Astrocyte (in vitro differentiated cells and primary cell): ENCODE measurements at regions not wholly inside any gene's neighbourhood (a gene's known extent, or its start where the extent isn't known, plus 50 kb on each side); places are given as distances from the start of the nearest gene placed in this dataset.

Experiments used
- DNase-seq: peaks from one replicate; pipeline ENCODE4 v3.0.0-alpha.2; 2010; ENCODE audit warnings: low read depth
- FAIRE-seq: peaks from 2 replicates; lab custom pipeline; 2011; peaks lifted over from hg19 to GRCh38; lab: Jason Lieb, UNC
- H2AFZ ChIP-seq: 2 replicates; pipeline ENCODE4 v1.6.0; 2012; ENCODE audit warnings: low read depth, low read length, inconsistent platforms
- H3K27ac ChIP-seq: 2 replicates; pipeline ENCODE4 v1.5.1; 2011; ENCODE audit warnings: low read depth, low read length, inconsistent platforms
- H3K27me3 ChIP-seq: 2 replicates; pipeline ENCODE4 v1.6.0; 2011; ENCODE audit warnings: low read length, inconsistent platforms; ENCODE audit not compliant: insufficient read depth
- H3K36me3 ChIP-seq: 2 replicates; pipeline ENCODE4 v1.5.1; 2011; ENCODE audit warnings: low read length, inconsistent platforms; ENCODE audit not compliant: insufficient read depth
- H3K4me1 ChIP-seq: 2 replicates; pipeline ENCODE4 v1.5.1; 2011; ENCODE audit warnings: low read length, inconsistent platforms; ENCODE audit not compliant: insufficient read depth
- H3K4me2 ChIP-seq: 2 replicates; pipeline ENCODE4 v1.6.0; 2012; ENCODE audit warnings: low read length, inconsistent platforms
- H3K4me3 ChIP-seq: 2 replicates; pipeline ENCODE4 v1.5.1; 2011; ENCODE audit warnings: low read depth, mild to moderate bottlenecking, low read length, inconsistent platforms; ENCODE audit not compliant: insufficient read depth
- H3K79me2 ChIP-seq: 2 replicates; pipeline ENCODE4 v1.6.0; 2012; ENCODE audit warnings: mild to moderate bottlenecking, low read length, inconsistent platforms; ENCODE audit not compliant: insufficient read depth
- H3K9ac ChIP-seq: 2 replicates; pipeline ENCODE4 v1.6.0; 2012; ENCODE audit warnings: mild to moderate bottlenecking, low read length, inconsistent platforms
- H3K9me3 ChIP-seq: 2 replicates; pipeline ENCODE4 v1.5.1; 2012; ENCODE audit warnings: low read depth, mild to moderate bottlenecking, low read length, inconsistent platforms; ENCODE audit not compliant: insufficient read depth
- H4K20me1 ChIP-seq: 2 replicates; pipeline ENCODE4 v1.6.0; 2012; ENCODE audit warnings: low read length, inconsistent platforms; ENCODE audit not compliant: insufficient read depth
- H3K27ac Mint-ChIP-seq: one replicate; pipeline ENCODE4 v1.8.0; 2021; ENCODE audit warnings: mild to moderate bottlenecking, mixed read lengths; ENCODE audit not compliant: unreplicated experiment
- H3K27me3 Mint-ChIP-seq: one replicate; pipeline ENCODE4 v1.8.0; 2021; ENCODE audit warnings: low read depth, mixed read lengths; ENCODE audit not compliant: unreplicated experiment
- H3K36me3 Mint-ChIP-seq: one replicate; pipeline ENCODE4 v1.8.0; 2021; ENCODE audit warnings: low read depth, mixed read lengths; ENCODE audit not compliant: unreplicated experiment
- H3K4me1 Mint-ChIP-seq: one replicate; pipeline ENCODE4 v1.8.0; 2021; ENCODE audit warnings: low read depth, mixed read lengths; ENCODE audit not compliant: unreplicated experiment
- H3K4me3 Mint-ChIP-seq: one replicate; pipeline ENCODE4 v1.8.0; 2021; ENCODE audit warnings: mild to moderate bottlenecking, moderate library complexity, mixed read lengths; ENCODE audit not compliant: unreplicated experiment
- H3K9me3 Mint-ChIP-seq: one replicate; pipeline ENCODE4 v1.8.0; 2021; ENCODE audit warnings: mild to moderate bottlenecking, mixed read lengths; ENCODE audit not compliant: unreplicated experiment
- CTCF ChIP-seq: IDR thresholded peaks from 2 replicates; pipeline ENCODE4 v1.5.1; 2011; ENCODE audit warnings: low read depth, mild to moderate bottlenecking, inconsistent platforms, low read length, moderate library complexity; ENCODE audit not compliant: insufficient read depth
- EZH2 ChIP-seq: IDR thresholded peaks from 2 replicates; pipeline ENCODE4 v1.6.1; 2012; ENCODE audit warnings: mild to moderate bottlenecking, low read length, inconsistent platforms; ENCODE audit not compliant: insufficient read depth

DNA sequence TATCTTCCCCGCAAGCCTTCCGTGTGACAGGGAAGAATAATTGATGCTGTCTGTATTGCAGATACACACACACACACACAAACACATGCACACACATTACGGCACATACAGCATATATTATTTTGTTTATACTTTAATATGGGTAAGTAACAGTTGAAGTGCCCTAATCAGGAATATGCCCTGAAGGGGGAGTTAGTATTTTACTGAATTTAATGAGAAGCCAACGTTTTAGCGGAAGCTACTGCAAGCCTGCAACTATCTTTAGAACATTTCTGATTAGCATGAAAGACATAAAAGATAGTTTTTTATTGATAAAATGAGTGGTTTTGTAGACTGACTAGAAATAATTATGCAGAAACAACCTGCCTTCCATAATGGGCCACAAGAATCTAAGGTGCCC, 296.6 kb upstream of the SLCO3A1 start:
- Histone ChIP-seq H3K27me3 (no peaks in the 10 kb centered on the region), H3K9ac (no peak overlapping the region), H4K20me1 (no peaks in the 10 kb centered on the region), H3K4me1 (peaks cover 9% of the 10 kb centered on the region), H2AFZ (no peak overlapping the region), H3K79me2 (no peaks in the 10 kb centered on the region), H3K27ac (no peak overlapping the region), H3K4me2 (no peak overlapping the region), H3K4me3 (no peak overlapping the region), H3K9me3 (no peaks in the 10 kb centered on the region), H3K36me3 (no peaks in the 10 kb centered on the region)
- no peak overlapping the region for H3K4me3 Mint-ChIP-seq
- no peak overlapping the region for H3K27ac Mint-ChIP-seq
- peaks cover 15% of the 10 kb centered on the region for H3K4me1 Mint-ChIP-seq
- H3K9me3 Mint-ChIP-seq = no peaks in the 10 kb centered on the region
- H3K36me3 Mint-ChIP-seq = no peaks in the 10 kb centered on the region
- no peak for FAIRE-seq
- no peak for TF ChIP-seq CTCF
- TF ChIP-seq EZH2 = no peak
- H3K27me3 Mint-ChIP-seq = peaks cover 3% of the 10 kb centered on the region
- DNase-seq = no peak

DNA sequence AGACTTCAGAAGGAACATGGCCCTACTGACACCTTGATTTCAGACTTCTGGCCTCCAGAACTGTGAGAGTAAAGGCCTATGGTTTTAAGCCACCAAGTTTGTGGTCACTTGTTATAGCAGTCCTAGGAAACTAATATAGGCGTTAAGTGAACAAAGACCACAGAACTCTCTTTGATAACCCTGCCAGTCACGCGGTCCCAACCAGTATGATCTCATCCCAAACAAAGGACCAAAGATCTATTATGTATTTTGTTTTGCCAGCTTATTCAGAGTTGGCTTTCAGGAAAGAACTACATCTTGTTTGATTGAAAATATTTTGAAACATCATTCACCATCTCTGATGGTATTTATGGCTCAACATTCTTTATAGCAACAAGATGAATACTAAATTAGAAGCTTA, 294.4 kb upstream of the SLCO3A1 start:
- no peak overlapping the region for H3K4me3 Mint-ChIP-seq
- H3K27me3 Mint-ChIP-seq = no peaks in the 10 kb centered on the region
- no peak for TF ChIP-seq EZH2
- no peaks in the 10 kb centered on the region for H3K27me3 ChIP-seq
- H3K9me3 ChIP-seq = no peaks in the 10 kb centered on the region
- no peaks in the 10 kb centered on the region for H3K36me3 ChIP-seq
- no peak overlapping the region for H3K27ac Mint-ChIP-seq
- peaks cover 14% of the 10 kb centered on the region for H3K4me1 Mint-ChIP-seq
- H3K27ac ChIP-seq = no peak overlapping the region
- no peak for DNase-seq
- peaks cover 15% of the 10 kb centered on the region for H3K4me1 ChIP-seq
- no peaks in the 10 kb centered on the region for H3K79me2 ChIP-seq
- H2AFZ ChIP-seq = no peak overlapping the region
- H4K20me1 ChIP-seq = no peaks in the 10 kb centered on the region
- FAIRE-seq = no peak
- no peak overlapping the region for H3K4me2 ChIP-seq
- no peaks in the 10 kb centered on the region for H3K36me3 Mint-ChIP-seq
- no peaks in the 10 kb centered on the region for H3K9me3 Mint-ChIP-seq
- no peak overlapping the region for H3K9ac ChIP-seq
- H3K4me3 ChIP-seq = no peak overlapping the region

GRCh38 chr15:91561371-91562100, 292.0 kb upstream of the SLCO3A1 start:
- Histone ChIP-seq H3K4me3 (peak overlapping the region; percentile 38), H3K27me3 (no peaks in the 10 kb centered on the region), H3K79me2 (no peaks in the 10 kb centered on the region), H3K27ac (peak overlapping the region; percentile 91), H2AFZ (peak overlapping the region; percentile 62), H3K36me3 (no peaks in the 10 kb centered on the region), H3K9me3 (no peaks in the 10 kb centered on the region), H3K4me2 (peak overlapping the region; percentile 79), H3K9ac (peak overlapping the region; percentile 78), H3K4me1 (peaks cover 15% of the 10 kb centered on the region), H4K20me1 (no peaks in the 10 kb centered on the region)
- no peaks in the 10 kb centered on the region for H3K36me3 Mint-ChIP-seq
- FAIRE-seq = peak; percentile 76
- H3K4me1 Mint-ChIP-seq = peaks cover 11% of the 10 kb centered on the region
- TF ChIP-seq EZH2 = no peak
- no peak for TF ChIP-seq CTCF
- H3K27ac Mint-ChIP-seq = peak overlapping the region; percentile 67
- no peaks in the 10 kb centered on the region for H3K27me3 Mint-ChIP-seq
- peak; percentile 97 for DNase-seq
- no peaks in the 10 kb centered on the region for H3K9me3 Mint-ChIP-seq
- H3K4me3 Mint-ChIP-seq = no peak overlapping the region
